H9 (cell line): ENCODE measurements at regions not wholly inside any gene's neighbourhood (a gene's known extent, or its start where the extent isn't known, plus 50 kb on each side); places are given as distances from the start of the nearest gene placed in this dataset.

Experiments used
- DNase-seq: peaks from one replicate; pipeline ENCODE4 v3.0.0-alpha.2; 2017
- H2AFZ ChIP-seq: one replicate; pipeline ENCODE4 v1.6.1; 2013; ENCODE audit warnings: mild to moderate bottlenecking, low read length, control low read depth, moderate library complexity
- H2AK5ac ChIP-seq: 2 replicates; pipeline ENCODE4 v1.6.1; 2013; ENCODE audit warnings: low read length, control low read depth, mixed read lengths; ENCODE audit not compliant: insufficient read length
- H2BK120ac ChIP-seq: one replicate; pipeline ENCODE4 v1.6.1; 2013; ENCODE audit warnings: low read depth, mild to moderate bottlenecking, low read length, control low read depth, inconsistent platforms; ENCODE audit not compliant: poor library complexity, severe bottlenecking
- H2BK12ac ChIP-seq: 2 replicates; pipeline ENCODE4 v1.6.1; 2013; ENCODE audit warnings: low read length, control low read depth, mixed read lengths, low read depth; ENCODE audit not compliant: insufficient read length
- H2BK15ac ChIP-seq: 2 replicates; pipeline ENCODE4 v1.6.1; 2013; ENCODE audit warnings: low read depth, low read length, control low read depth
- H2BK20ac ChIP-seq: one replicate; pipeline ENCODE4 v1.6.1; 2013; ENCODE audit warnings: low read depth, mild to moderate bottlenecking, low read length, control low read depth, inconsistent platforms; ENCODE audit not compliant: poor library complexity, severe bottlenecking
- H2BK5ac ChIP-seq: 2 replicates; pipeline ENCODE4 v1.6.1; 2013; ENCODE audit warnings: low read length, control low read depth, mixed read lengths; ENCODE audit not compliant: insufficient read length
- H3K14ac ChIP-seq: 2 replicates; pipeline ENCODE4 v1.6.1; 2013; ENCODE audit warnings: low read length, control low read depth; ENCODE audit not compliant: insufficient read depth
- H3K18ac ChIP-seq: 2 replicates; pipeline ENCODE4 v1.6.1; 2013; ENCODE audit warnings: low read depth, mild to moderate bottlenecking, mixed read lengths, low read length, control low read depth; ENCODE audit not compliant: insufficient read length
- H3K23ac ChIP-seq: 2 replicates; pipeline ENCODE4 v1.6.1; 2013; ENCODE audit warnings: low read length, control low read depth, mixed read lengths, low read depth; ENCODE audit not compliant: insufficient read length
- H3K23me2 ChIP-seq: 2 replicates; pipeline ENCODE4 v1.6.1; 2013; ENCODE audit warnings: low read depth, mild to moderate bottlenecking, mixed read lengths, low read length, control low read depth; ENCODE audit not compliant: insufficient read length, poor library complexity, severe bottlenecking
- H3K27ac ChIP-seq: 2 replicates; pipeline ENCODE4 v1.5.1; 2013; ENCODE audit warnings: low read length, control low read depth, mixed read lengths, low read depth; ENCODE audit not compliant: insufficient read length
- H3K27me3 ChIP-seq: 2 replicates; pipeline ENCODE4 v1.6.1; 2013; ENCODE audit warnings: low read length, control low read depth, inconsistent platforms; ENCODE audit not compliant: insufficient read depth
- H3K4ac ChIP-seq: 2 replicates; pipeline ENCODE4 v1.6.1; 2013; ENCODE audit warnings: low read depth, mild to moderate bottlenecking, control low read depth, inconsistent platforms, low read length, moderate library complexity
- H3K4me1 ChIP-seq: 2 replicates; pipeline ENCODE4 v1.6.1; 2013; ENCODE audit warnings: low read length, control low read depth, inconsistent platforms; ENCODE audit not compliant: insufficient read depth
- H3K4me2 ChIP-seq: 2 replicates; pipeline ENCODE4 v1.6.1; 2013; ENCODE audit warnings: low read length, control low read depth, mixed read lengths; ENCODE audit not compliant: insufficient read length, insufficient read depth
- H3K56ac ChIP-seq: 2 replicates; pipeline ENCODE4 v1.6.1; 2013; ENCODE audit warnings: low read depth, mild to moderate bottlenecking, mixed read lengths, low read length, control low read depth; ENCODE audit not compliant: insufficient read length
- H3K79me1 ChIP-seq: 2 replicates; pipeline ENCODE4 v1.6.1; 2013; ENCODE audit warnings: low read depth, mild to moderate bottlenecking, moderate library complexity, low read length, control low read depth, inconsistent platforms; ENCODE audit not compliant: insufficient read depth, poor library complexity, severe bottlenecking
- H3K79me2 ChIP-seq: 2 replicates; pipeline ENCODE4 v1.6.1; 2013; ENCODE audit warnings: low read length, control low read depth, inconsistent platforms; ENCODE audit not compliant: insufficient read depth
- H3K9ac ChIP-seq: 2 replicates; pipeline ENCODE4 v1.6.1; 2013; ENCODE audit warnings: low read length, control low read depth, mixed read lengths; ENCODE audit not compliant: insufficient read length; ENCODE audit errors: extremely low read depth
- H3K9me3 ChIP-seq: one replicate; pipeline ENCODE4 v1.6.1; 2013; ENCODE audit warnings: low read depth, low read length, inconsistent platforms; ENCODE audit not compliant: control insufficient read depth
- H3T11ph ChIP-seq: one replicate; pipeline ENCODE4 v1.6.1; 2013; ENCODE audit warnings: mild to moderate bottlenecking, low read length, control low read depth, inconsistent platforms
- H4K20me1 ChIP-seq: one replicate; pipeline ENCODE4 v1.6.1; 2013; ENCODE audit not compliant: control insufficient read depth, insufficient read length, insufficient read depth
- H4K5ac ChIP-seq: 2 replicates; pipeline ENCODE4 v1.6.1; 2013; ENCODE audit warnings: low read depth, mild to moderate bottlenecking, mixed read lengths, low read length, control low read depth; ENCODE audit not compliant: insufficient read length
- H4K8ac ChIP-seq: replicated peaks from 2 replicates; pipeline ENCODE4 v1.6.1; 2013; ENCODE audit warnings: low read length, control low read depth, mixed read lengths, low read depth; ENCODE audit not compliant: insufficient read length
- H4K91ac ChIP-seq: 2 replicates; pipeline ENCODE4 v1.6.1; 2013; ENCODE audit warnings: low read depth, mild to moderate bottlenecking, moderate library complexity, mixed read lengths, low read length, control low read depth; ENCODE audit not compliant: insufficient read length
- H3K27ac Mint-ChIP-seq, 3 experiments: 2 replicates in 2 of 3; 3 replicates in 1 of 3; pipeline ENCODE4 v1.8.0; 2020 to 2021; ENCODE audit warnings: mixed read lengths in 3 of 3, mild to moderate bottlenecking in 1 of 3, moderate library complexity in 1 of 3
- H3K27me3 Mint-ChIP-seq: 2 replicates; pipeline ENCODE4 v1.8.0; 2021; ENCODE audit warnings: low read depth, mild to moderate bottlenecking, moderate library complexity, mixed read lengths
- H3K36me3 Mint-ChIP-seq, 3 experiments: 2 replicates in 2 of 3; 3 replicates in 1 of 3; pipeline ENCODE4 v1.8.0; 2020 to 2021; ENCODE audit warnings: low read depth in 3 of 3, mixed read lengths in 3 of 3; ENCODE audit not compliant: insufficient read depth in 1 of 3
- H3K4me1 Mint-ChIP-seq, 2 experiments: 2 replicates each; pipeline ENCODE4 v1.8.0; 2020; ENCODE audit warnings: mixed read lengths in 2 of 2
- H3K4me3 Mint-ChIP-seq, 2 experiments: 2 replicates in 1 of 2; 3 replicates in 1 of 2; pipeline ENCODE4 v1.8.0; 2020 to 2021; ENCODE audit warnings: mild to moderate bottlenecking in 2 of 2, mixed read lengths in 2 of 2, moderate library complexity in 1 of 2
- H3K9me3 Mint-ChIP-seq, 2 experiments: 2 replicates in 1 of 2; 3 replicates in 1 of 2; pipeline ENCODE4 v1.8.0; 2020; ENCODE audit warnings: mild to moderate bottlenecking in 2 of 2, mixed read lengths in 2 of 2, moderate library complexity in 1 of 2
- WGBS: extraction: QIAGEN DNeasy Blood & Tissue Kit; methylation state at CpG from one replicate; pipeline ENCODE4 v1.1.7; 2013; ENCODE audit warnings: missing lambda C conversion rate, low lambda C conversion rate, mixed read lengths; ENCODE audit not compliant: insufficient read length; ENCODE audit errors: extremely low coverage; 5-methylcytosine and 5-hydroxymethylcytosine counted together
- TF ChIP-seq, protein P1 (sequence below): fragments of 200-600 bp; sonication (generic); conservative IDR thresholded peaks from 3 replicates; pipeline ENCODE4 v1.8.0; 2021; ENCODE audit warnings: antibody characterized with exemption, mild to moderate bottlenecking

DNA sequence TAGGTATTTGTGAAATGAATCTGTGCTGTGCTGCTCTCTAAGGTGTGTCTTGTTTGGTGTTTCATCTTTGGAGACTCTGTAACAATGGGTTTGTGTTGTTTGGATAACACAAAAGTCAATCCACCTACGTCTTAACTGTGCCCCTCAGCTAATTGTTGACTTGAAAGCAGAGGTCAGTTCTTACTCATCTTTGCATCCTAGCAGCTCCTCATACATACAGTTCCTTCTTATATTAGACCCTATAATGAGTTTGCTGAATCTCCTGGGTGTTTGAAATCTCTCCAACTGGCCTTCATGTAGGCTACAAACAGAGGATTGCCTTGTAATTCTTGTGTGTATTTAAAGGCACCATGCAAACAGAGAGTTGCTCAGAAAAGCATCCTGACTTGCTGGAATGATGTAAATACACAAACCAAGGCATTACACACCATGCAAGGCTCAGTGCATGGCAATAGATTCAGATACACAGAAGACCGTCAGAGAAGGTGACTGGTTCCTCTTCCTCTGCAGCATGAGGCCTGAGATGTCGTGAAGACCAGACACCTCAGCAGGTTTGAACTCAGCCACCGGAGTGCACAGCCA lies 220.0 kb upstream of the JADE1 start:
- H3K79me1 ChIP-seq, result no peaks in the 10 kb centered on the region
- H3K9ac ChIP-seq, result no peak overlapping the region
- no peak overlapping the region for H4K5ac ChIP-seq
- H3K23ac ChIP-seq, result no peak overlapping the region
- no peak overlapping the region for H2BK5ac ChIP-seq
- H4K20me1 ChIP-seq, result no peaks in the 10 kb centered on the region
- Mint-ChIP-seq H3K4me1 (peaks cover 6 to 11% of the 10 kb centered on the region in 2 experiments), H3K9me3 (peaks cover 13 to 16% of the 10 kb centered on the region in 2 experiments), H3K36me3 (peaks cover 6 to 15% (median 12%) of the 10 kb centered on the region in 3 experiments; a peak in 6 of 7 replicates), H3K4me3 (no peak overlapping the region), H3K27ac (no peak overlapping the region), H3K27me3 (peaks cover 4% of the 10 kb centered on the region)
- H2AFZ ChIP-seq, result no peak overlapping the region
- no peak overlapping the region for H3K4me2 ChIP-seq
- TF ChIP-seq, protein P1, sequence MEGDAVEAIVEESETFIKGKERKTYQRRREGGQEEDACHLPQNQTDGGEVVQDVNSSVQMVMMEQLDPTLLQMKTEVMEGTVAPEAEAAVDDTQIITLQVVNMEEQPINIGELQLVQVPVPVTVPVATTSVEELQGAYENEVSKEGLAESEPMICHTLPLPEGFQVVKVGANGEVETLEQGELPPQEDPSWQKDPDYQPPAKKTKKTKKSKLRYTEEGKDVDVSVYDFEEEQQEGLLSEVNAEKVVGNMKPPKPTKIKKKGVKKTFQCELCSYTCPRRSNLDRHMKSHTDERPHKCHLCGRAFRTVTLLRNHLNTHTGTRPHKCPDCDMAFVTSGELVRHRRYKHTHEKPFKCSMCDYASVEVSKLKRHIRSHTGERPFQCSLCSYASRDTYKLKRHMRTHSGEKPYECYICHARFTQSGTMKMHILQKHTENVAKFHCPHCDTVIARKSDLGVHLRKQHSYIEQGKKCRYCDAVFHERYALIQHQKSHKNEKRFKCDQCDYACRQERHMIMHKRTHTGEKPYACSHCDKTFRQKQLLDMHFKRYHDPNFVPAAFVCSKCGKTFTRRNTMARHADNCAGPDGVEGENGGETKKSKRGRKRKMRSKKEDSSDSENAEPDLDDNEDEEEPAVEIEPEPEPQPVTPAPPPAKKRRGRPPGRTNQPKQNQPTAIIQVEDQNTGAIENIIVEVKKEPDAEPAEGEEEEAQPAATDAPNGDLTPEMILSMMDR, result no peak
- H2BK15ac ChIP-seq, result no peak overlapping the region
- H3K14ac ChIP-seq, result no peak overlapping the region
- no peak overlapping the region for H2AK5ac ChIP-seq
- H3K9me3 ChIP-seq, result peaks cover 8% of the 10 kb centered on the region
- no peaks in the 10 kb centered on the region; the same call in 1 of the 2 replicates for H3K4me1 ChIP-seq
- no peak overlapping the region for H4K91ac ChIP-seq
- no peak overlapping the region for H3K18ac ChIP-seq
- no peak overlapping the region for H2BK20ac ChIP-seq
- H4K8ac ChIP-seq, result no peak overlapping the region
- no peak overlapping the region for H3K4ac ChIP-seq
- no peak overlapping the region for H2BK12ac ChIP-seq
- no peak overlapping the region for H2BK120ac ChIP-seq
- no CpG with 5 or more reads among the region's 4 CpGs for WGBS
- H3T11ph ChIP-seq, result no peak overlapping the region
- H3K27ac ChIP-seq, result no peak overlapping the region
- no peak for DNase-seq
- H3K27me3 ChIP-seq, result no peaks in the 10 kb centered on the region
- H3K79me2 ChIP-seq, result no peaks in the 10 kb centered on the region
- H3K56ac ChIP-seq, result no peak overlapping the region
- no peaks in the 10 kb centered on the region for H3K23me2 ChIP-seq
